ENCODE measurements at regions not wholly inside any gene's neighbourhood (a gene's known extent, or its start where the extent isn't known, plus 50 kb on each side); places are given as distances from the start of the nearest gene placed in this dataset.

DNA sequence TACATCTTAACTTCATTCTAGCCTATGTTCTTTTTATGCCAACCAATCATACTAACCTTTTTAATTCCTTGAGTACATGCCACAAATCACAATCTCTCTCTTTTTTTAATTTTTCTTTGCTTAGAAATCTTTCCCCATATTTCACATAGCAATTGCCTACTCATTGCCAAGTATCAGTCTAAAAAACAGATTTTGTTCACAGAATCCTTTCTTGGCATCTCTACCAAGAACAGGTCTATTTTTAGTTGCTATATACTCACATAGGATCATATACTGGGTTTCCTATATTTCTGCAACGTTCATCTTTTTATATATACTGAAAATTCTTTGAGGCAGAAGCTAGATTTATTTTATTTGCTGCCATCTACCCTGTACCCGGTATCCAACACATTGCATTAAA lies 292.1 kb downstream of the GASK1B start:
- no peak for DNase-seq

- DNase-seq: no peak
These were observed 318.0 kb downstream of the GASK1B start for GRCh38 chr4:157854819-157855218.

GRCh38 chr4:157840648-157841047 lies 332.2 kb downstream of the GASK1B start:
- DNase-seq: no peak

GRCh38 chr4:157840034-157840433 lies 332.8 kb downstream of the GASK1B start:
- no peak for DNase-seq

DNA sequence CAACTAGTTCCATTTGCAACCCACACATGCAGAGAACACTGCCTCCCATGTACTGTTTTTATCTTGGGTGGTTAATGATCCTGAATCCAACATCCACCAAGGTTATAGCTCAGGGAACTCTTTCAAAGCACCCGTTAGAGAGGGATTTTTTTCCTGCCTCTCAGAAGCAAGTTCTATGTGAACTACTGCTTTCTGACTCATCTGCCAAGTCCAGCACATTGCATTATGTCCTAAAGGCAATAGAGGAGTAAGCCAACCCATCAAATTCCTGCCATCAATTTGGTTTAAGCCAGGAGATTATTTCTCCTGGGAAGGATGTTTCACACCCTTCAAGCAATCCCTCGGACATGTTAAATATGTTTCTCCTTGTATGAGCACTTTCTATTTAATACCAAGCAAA lies 334.5 kb downstream of the GASK1B start:
- DNase-seq: no peak

DNA sequence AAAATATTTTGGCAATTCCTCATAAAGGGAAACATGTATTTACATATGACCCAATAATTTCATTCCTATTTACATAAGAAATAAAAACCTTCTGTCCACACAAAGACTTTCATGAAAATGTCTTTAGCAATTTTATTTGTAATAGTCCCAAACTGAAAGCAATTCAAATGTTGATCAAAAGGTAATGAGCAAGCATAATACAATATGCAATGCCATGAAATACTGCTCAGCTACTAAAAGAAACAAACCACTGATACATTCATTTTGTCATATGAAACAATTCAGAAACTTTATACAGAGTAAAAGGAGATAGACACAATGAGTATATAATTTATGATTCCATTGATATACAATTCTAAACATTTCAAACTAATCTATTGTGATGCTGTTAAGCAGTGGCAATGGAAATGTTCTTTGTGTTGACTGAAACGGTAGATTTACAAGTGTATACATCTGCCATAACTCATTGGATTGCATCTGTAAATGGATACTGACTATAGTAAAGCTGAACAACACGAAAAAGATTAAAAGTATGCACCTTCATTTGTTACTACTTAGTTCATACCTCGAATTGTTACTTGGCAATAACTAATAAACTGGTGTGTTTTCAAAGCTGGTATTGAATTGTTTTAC lies 335.6 kb downstream of the GASK1B start:
- DNase-seq: no peak

DNA sequence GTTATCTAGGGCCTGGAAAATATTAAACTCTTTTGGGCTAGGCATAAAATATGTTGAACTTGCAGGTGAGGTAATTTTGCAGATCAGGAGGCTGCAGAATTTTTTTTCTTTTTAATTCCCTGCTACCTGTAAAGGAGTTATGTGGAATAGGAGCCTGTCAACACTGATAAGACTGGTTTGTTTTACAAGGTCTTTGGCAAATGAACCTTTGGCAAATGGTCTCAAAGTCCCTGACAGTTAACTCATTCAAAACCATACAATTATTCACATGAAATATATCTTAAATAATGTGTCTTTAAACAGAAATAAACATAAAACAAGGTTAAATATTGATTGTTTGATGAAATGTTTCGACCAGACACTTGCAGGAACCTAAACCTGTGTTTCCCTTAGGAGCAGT lies 340.2 kb downstream of the GASK1B start:
- no peak for DNase-seq

- DNase-seq: no peak
These were observed 348.8 kb downstream of the GASK1B start for GRCh38 chr4:157824021-157824420.

DNA sequence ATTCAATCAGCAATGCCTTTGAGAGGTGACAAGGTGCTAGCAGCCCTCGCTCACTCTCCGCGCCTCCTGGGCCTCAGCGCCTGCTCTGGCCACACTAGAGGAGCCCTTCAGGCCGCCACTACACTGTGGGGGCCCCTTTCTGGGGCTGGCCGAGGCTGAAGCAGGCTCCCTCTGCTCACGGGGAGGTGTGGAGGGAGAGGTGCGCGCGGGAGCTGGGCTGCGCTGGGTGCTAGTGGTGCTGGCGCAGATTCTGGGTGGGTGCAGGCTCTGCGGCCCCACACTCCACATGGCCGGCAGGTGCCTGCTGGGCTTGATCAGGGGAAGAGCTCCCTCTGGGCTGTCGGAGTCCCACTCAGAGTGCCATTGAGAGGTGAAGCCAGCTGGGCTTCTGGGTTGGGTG lies 351.0 kb downstream of the GASK1B start:
- DNase-seq: no peak

DNA sequence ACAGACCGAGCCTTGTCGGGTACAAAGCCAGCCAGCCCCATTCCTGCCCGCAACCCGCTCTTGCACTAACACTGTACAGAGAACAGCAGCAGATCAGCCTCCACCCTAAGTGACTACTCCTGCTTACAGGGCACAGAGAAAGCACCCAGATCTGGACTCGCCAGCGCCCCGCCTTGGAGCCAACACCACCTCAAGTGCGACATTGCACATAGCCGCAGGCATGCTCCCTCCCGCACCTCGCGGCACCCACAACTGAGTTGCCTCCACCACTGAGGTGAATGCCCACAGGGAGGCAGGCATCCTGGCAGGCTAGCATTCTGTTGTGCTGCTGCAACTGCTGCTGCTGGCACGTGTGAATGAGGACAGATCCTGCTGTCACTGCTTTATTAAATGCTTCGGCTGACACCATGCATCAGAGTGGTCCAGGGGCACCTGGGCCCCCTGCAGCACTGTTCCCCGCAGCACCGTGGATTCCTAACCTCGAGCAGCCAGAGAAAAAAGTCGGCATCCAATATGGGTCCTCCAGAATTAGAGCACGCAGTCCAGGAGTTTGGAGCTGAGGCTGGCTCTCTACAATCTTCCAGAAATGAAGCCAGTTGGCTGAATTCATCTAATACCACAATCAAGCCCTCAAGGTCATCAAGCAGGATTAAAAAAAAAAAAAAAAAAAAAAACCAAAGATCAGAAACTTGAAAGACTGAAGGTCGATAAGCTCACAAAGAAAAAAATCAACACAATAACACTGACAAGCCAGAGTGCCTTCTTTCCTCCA lies 352.9 kb downstream of the GASK1B start:
- no peak for DNase-seq

- no peak for DNase-seq
These were observed 353.7 kb downstream of the GASK1B start for GRCh38 chr4:157818946-157819692.

- DNase-seq: no peak
These were observed 362.6 kb downstream of the GASK1B start for GRCh38 chr4:157810137-157810774.

DNA sequence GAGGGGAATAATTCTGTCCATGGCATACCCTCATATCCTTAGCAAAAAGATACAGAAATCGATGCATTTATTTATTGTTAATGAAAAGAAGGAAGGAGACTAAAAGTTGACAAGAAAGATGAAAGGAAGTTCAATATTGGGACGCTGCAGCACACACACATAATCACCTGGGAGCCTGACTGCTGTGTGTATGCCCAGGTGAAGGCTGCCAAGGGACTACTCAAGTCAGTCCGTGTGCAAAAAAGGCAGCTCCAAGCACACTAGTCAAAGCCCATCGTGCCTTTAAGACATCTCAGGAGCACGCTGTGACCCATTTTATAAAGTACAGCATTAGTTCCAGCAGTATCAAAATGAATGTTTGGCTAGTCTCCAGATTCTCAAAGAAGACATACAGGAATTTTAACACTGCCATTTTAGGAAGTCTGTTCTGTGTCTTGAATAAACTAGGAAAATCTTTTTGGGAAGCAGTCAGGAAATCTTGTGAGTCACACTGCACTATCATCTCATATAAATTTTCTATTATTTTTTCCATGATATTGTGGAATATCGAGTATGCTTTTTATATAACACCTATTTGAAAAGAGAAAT lies 363.9 kb downstream of the GASK1B start:
- DNase-seq: no peak

DNA sequence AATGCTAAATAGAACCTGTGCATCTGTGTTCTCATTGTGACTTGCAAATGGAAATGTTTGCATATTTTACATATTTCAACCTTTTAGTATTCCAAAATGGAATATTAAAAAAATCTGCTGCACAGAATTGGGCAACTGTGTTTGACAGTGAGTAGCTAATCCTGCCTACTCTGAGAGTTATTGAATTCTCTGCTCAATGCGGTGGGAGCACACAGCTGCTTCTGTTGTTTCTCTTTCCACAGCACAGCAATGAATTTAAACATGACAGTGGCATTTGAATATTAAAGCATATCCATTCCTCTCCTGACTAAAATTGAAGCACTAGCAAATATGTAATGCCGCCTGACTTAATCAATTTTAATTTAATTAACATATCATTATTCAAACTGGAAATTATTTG lies 366.6 kb downstream of the GASK1B start:
- DNase-seq: no peak

GRCh38 chr4:157804986-157805385 lies 367.8 kb downstream of the GASK1B start:
- no peak for DNase-seq

DNA sequence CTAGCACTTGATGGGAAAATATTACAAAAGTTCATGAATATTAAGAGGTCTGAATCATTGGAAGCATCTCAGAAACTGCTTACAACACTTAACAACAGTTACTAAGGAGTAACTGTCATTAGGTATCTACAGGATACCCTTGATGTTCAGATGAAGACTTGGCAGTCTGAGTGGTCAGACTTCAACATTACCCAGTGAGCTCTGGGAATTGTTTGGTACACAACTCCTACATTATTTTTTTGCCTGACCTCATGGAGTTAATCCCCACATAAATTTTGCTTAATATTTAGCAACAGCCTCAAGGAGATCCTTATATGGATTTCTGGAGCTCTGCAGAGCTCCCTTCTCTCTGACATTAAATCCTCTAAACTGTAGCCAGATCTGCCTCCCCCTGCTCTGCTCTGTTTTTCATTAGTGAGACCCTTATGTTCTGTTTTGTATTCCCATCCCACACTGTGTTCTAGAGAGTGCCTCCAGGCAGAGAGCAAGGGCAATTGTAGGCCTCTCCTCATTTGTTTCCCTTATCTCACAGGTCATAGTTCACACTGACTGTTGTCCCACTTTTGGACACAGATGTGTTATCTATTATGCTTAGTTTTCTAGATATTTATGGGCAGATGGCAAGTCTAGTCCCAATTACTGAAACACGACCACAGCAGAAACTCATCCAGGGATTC lies 368.8 kb downstream of the GASK1B start:
- DNase-seq: no peak

DNA sequence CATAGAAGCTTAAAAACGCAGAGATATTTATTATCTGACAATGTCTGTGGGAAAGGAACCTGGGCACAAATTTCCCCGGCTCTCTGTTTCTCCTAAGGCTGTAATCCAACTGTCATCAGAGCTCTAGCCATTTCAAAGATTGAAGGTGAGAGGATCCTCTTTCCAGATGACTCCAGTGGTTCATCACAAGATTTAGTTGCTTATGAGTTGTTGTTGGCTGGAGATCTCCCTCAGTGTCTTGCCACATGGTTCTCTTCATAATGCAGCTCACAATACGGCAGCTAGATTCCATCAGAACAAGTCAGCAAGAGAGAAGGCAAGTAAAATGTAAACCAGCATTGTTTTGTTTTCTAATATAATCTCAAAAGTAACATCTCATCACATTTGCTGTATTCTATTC lies 369.4 kb downstream of the GASK1B start:
- DNase-seq: no peak

- DNase-seq: no peak
These were observed 377.3 kb downstream of the GASK1B start for GRCh38 chr4:157795495-157795894.

GRCh38 chr4:157792716-157793115 lies 380.1 kb downstream of the GASK1B start:
- DNase-seq: no peak

DNA sequence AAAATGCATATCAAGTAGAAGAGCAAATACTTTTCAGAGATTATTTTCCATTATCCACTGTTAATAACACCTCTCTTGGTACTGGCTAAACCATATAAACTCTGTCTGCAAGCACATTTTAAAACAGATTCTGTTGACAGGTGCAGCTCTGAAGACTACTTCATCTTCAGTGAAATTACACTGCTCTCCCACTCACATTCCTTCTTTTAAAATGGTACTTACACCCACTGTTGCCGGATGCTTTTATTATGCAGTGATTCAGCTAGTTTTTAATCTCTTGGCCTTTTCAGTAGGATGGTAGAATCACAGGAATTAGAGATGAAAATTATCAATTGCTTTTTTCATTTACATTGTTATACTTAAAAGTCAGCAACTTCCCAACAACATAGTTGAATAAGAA lies 381.6 kb downstream of the GASK1B start:
- DNase-seq: no peak

GRCh38 chr4:157787618-157788017 lies 385.2 kb downstream of the GASK1B start:
- no peak for DNase-seq

GRCh38 chr4:157781361-157781760 lies 391.5 kb downstream of the GASK1B start:
- no peak for DNase-seq
